Kidney epithelial cell (primary cell): ENCODE measurements at regions not wholly inside any gene's neighbourhood (a gene's known extent, or its start where the extent isn't known, plus 50 kb on each side); places are given as distances from the start of the nearest gene placed in this dataset.
"Not testable (repeated sequence)": the region's sequence is repeated elsewhere in the genome, so short reads cannot be mapped to it uniquely, and the experiment has no call there.

Experiments
- DNase-seq: peaks from one replicate; pipeline ENCODE4 v3.0.0-alpha.2; 2010; ENCODE audit warnings: low read depth
- H3K27me3 ChIP-seq: 2 replicates; pipeline ENCODE4 v1.6.0; 2011; ENCODE audit warnings: low read length; ENCODE audit not compliant: control insufficient read depth, insufficient read depth
- H3K36me3 ChIP-seq: 2 replicates; pipeline ENCODE4 v1.5.1; 2011; ENCODE audit warnings: low read length; ENCODE audit not compliant: control insufficient read depth, insufficient read depth
- H3K4me3 ChIP-seq: 2 replicates; pipeline ENCODE4 v1.5.1; 2011; ENCODE audit warnings: low read depth, mild to moderate bottlenecking, control low read depth, low read length
- TF ChIP-seq, protein P1 (sequence below): IDR thresholded peaks from 2 replicates; pipeline ENCODE4 v1.5.1; 2011; ENCODE audit warnings: mild to moderate bottlenecking, moderate library complexity, low read length, control low read depth, inconsistent platforms; ENCODE audit not compliant: insufficient read depth, poor library complexity, severe bottlenecking

DNA sequence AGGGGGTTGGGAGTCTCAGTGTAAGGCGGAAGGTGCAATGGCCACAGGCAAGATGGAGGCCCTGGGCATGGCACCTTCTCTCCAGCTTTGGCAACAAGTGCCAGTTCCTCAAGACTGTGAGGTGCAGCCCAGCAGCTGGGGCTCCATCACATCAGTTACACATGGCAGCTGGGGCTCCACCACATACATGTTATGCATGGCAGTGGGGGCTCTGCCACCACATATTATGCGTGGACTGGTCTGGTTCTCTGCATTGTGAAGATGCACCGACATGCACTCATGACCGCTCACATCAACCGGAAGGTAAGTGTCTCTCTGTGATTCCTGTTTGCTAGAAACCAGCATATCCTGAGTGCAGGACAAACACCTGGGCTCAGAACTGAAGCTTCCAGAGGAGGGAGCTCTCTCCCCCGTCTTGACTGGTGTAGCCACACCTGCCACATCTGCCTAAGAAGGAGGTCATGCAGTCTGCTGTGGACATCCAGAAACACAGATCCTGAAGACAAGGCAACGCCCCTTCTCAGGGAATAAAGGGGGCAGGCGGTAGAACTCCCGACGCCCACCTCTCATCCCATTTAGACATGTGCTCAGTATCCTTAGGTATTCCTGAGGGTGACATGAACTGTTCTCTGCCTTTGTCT, 104.1 kb upstream of the TMPRSS2 start:
- DNase-seq, result no peak
- no peaks in the 10 kb centered on the region for H3K36me3 ChIP-seq
- H3K4me3 ChIP-seq, result no peak overlapping the region
- H3K27me3 ChIP-seq, result no peaks in the 10 kb centered on the region
- TF ChIP-seq, protein P1, sequence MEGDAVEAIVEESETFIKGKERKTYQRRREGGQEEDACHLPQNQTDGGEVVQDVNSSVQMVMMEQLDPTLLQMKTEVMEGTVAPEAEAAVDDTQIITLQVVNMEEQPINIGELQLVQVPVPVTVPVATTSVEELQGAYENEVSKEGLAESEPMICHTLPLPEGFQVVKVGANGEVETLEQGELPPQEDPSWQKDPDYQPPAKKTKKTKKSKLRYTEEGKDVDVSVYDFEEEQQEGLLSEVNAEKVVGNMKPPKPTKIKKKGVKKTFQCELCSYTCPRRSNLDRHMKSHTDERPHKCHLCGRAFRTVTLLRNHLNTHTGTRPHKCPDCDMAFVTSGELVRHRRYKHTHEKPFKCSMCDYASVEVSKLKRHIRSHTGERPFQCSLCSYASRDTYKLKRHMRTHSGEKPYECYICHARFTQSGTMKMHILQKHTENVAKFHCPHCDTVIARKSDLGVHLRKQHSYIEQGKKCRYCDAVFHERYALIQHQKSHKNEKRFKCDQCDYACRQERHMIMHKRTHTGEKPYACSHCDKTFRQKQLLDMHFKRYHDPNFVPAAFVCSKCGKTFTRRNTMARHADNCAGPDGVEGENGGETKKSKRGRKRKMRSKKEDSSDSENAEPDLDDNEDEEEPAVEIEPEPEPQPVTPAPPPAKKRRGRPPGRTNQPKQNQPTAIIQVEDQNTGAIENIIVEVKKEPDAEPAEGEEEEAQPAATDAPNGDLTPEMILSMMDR, result peak; percentile 57

DNA sequence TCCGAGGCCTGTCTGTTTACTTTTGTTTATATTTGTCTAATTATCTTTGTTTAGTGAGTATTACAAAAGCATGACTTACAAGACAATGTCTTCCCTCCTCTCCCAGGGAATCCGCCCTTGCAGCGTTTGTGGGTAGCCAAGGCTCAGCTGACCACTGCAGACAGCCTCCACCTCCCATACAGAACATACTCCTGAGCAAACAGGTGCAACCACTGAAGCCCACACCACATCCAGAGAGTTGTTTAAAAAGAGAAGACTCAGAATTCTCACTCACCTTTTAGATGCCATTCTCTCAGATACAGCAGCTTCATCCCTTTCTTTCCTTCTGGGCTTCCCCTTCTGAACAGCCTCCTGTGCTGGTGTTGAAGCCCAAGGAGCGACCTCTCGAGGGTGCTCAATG, 103.5 kb upstream of the TMPRSS2 start:
- no peaks in the 10 kb centered on the region for H3K36me3 ChIP-seq
- H3K4me3 ChIP-seq, result no peak overlapping the region
- H3K27me3 ChIP-seq, result no peaks in the 10 kb centered on the region
- TF ChIP-seq, protein P1, result no peak
- DNase-seq, result no peak

DNA sequence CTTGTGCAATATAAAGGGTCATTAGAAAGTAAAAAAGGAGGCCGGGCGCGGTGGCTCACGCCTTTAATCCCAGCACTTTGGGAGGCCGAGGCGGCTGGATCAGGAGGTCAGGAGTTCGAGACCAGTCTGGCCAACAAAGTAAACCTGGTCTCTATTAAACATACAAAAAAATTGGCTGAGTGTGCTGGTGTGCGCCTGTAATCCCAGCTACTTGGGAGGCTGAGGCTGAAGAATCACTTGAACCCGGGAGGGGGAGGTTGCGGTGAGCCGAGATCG, 102.8 kb upstream of the TMPRSS2 start:
- H3K36me3 ChIP-seq, H3K4me3 ChIP-seq, H3K27me3 ChIP-seq, DNase-seq: not testable (repeated sequence)

DNA sequence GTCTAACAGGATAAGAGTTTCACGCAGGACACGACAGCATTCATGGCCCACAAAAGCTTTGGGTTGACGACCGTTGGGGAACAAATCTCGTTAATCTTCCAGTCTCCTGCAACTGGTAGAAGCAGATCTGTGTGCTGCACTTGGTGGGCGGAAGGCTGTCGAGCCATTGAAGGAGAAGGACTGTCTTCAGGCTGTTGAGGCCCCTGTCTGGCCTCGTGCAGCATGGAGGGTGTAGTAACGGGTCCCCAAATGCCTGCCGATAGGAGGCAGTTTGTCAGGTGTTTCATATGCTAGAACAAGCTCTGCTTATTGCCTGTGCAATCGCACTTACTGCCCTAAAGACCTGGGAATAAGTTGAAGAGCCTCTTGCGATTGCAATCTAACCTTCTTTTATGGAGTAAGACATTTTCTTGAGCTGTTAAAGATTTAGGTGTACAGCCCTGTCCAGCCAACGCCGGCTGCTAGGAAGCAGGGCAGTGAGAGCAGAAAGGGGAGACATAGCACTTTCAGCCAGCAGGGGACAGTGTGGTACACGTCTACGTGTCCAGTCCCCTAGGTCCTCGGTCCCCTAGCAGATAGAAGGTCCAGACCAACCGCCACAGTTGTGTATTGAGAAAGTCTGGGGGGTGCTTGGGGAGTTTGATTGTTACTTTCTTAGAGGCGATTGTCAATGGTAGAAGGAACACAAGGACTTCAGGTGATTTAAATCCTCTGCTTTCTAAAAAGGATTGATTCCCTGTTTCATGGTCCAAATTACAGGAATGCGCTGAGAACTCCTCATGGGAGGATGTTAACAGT, 102.3 kb upstream of the TMPRSS2 start:
- H3K27me3 ChIP-seq, result peaks cover 2% of the 10 kb centered on the region
- DNase-seq, result no peak
- TF ChIP-seq, protein P1, result peak; percentile 86
- no peak overlapping the region for H3K4me3 ChIP-seq
- no peaks in the 10 kb centered on the region for H3K36me3 ChIP-seq

DNA sequence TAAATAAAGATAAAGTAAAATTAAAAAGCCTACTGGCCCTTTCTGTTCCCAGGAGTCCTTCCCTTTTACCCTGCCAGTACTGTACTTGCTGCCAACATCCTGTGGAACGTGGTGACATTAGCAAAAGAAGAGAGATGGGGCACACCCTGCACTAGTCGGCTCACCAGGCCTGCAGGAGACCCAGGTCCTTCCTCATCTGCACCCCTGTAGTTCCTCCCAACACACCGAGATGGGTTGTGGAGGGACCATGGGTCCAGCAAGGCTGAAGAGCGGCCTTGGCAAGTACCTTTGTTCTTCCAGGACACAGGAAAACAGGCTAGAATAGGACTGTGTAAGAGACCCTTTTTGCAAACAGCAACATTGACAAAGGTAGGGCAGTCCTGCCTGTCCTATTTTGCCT, 98.7 kb upstream of the TMPRSS2 start:
- Histone ChIP-seq H3K27me3 (peaks cover 4% of the 10 kb centered on the region), H3K36me3 (no peaks in the 10 kb centered on the region), H3K4me3 (no peak overlapping the region)
- TF ChIP-seq, protein P1, result no peak
- DNase-seq, result no peak

DNA sequence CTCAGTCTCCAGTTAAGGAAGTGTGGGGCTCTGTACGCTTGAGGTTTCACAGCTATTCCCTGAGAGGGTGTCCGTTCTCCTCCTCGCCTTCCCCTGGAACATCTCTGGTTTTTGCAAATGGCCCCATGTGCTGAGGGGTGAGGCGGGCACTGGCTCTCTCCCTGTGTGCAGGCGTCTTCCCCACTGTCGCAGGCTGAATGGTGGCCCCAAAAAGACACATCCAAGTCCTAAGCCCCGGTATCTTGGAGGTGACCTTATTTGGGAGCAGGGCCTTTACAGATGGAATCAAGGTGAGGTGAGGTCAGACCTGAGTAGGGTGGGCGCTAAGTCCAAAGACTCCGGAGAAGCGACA, 98.0 kb upstream of the TMPRSS2 start:
- H3K4me3 ChIP-seq, result no peak overlapping the region
- peaks cover 4% of the 10 kb centered on the region for H3K27me3 ChIP-seq
- DNase-seq, result no peak
- TF ChIP-seq, protein P1, result no peak
- H3K36me3 ChIP-seq, result no peaks in the 10 kb centered on the region
